ENCODE measurements at regions not wholly inside any gene's neighbourhood (a gene's known extent, or its start where the extent isn't known, plus 50 kb on each side); places are given as distances from the start of the nearest gene placed in this dataset.

DNA sequence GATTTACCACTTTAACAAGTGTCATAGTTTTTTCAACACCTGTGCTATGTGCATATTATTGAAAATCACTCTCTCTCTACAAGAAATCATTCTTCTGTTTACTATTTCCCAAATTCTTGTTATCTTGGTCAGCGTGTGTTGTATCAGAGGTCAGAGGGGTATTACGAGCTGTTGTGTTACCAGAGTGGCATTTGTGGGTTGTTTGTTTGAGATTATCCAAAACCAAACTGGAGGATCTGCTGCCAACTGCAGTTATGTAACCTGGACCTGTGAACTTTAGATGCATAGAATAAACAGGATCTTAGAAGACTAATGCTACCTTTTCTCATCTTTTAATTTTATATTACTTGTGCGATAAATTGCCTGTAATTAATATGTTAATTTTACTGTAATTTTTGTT, 1751.4 kb upstream of the SPRY2 start:
- TF ChIP-seq POLR2A (IDR thresholded peaks at IDR 0.05; ENCODE audit: low read depth, low read length) (no peak), TARDBP (IDR thresholded peaks at IDR 0.05; ENCODE audit: borderline replicate concordance) (no peak), EZH2 (IDR thresholded peaks at IDR 0.05; ENCODE audit: borderline replicate concordance, control insufficient read depth, low read depth, low read length) (no peak), TCF12 (IDR thresholded peaks at IDR 0.05; ENCODE audit: low read depth, low read length) (no peak)

Data from GM12878 (cell line).